ENCODE measurements at regions not wholly inside any gene's neighbourhood (a gene's known extent, or its start where the extent isn't known, plus 50 kb on each side); places are given as distances from the start of the nearest gene placed in this dataset.

DNA sequence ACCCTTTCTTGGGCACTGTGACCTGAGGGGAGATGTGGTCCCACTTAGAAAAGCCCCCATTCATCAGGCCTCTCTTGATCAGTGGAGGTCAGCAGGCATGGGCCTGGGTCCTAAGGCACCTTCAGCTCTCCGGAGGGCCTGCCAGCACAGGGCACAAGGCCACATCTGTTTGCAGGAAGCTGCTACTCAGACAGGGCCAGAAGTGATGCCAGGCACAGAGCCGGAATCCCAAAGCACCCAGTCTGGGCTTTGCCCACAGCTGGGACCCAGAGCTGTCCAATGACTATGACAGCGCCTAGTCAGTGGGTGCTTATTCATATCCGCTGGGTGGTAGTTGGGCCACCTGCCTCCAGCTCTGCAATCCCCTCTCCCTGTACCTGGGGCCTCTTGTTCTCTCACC is 63.2 kb upstream of the ELN start:
- DNase-seq, result no peak

- no peak for DNase-seq
Measured at GRCh38 chr7:73966062-73966940, 61.7 kb upstream of the ELN start.

DNA sequence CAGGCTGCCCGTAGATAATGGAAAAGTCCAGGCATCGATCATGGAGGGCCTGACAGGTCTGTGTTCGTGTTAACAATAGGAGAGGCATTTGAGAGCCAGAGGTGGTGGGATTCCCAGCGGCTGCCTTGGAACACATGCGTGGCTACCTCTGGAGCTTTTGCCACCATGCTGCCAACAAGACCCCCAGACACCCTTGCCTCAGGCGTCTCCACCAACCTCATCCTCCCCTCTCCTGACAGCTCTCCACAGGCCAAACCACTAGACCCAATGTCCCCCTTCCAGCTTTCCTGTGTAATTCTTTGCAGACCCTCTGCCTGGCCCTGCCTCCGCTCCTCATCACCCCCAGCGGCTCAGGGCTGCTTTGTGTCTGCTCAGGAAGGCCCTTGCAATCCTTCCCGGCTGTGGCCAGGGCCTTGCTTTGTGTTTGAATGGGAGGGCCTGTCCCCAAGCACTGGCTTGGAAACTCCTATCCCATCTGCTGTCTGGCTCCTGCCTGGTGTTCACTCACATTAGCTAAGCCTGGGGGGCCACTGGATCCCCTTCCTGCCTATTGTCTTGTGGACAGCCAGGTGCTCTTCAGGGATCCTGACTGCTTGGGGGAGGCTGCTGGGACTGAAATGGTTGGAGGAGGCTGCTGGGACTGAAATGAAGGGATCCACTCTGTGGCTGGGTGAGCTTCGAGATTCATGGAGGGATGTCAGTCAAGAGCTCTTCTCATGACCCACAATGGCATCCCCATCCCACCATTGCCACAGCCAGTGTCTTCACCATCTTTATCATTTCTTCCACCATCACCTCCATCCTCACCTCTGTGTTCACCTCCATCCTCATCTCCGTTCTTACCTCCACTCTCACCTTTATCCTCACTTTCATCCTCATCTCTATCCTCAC is 60.8 kb upstream of the ELN start:
- no peak for DNase-seq

- no peak for DNase-seq
Measured at GRCh38 chr7:73967832-73968290, 60.1 kb upstream of the ELN start.

- DNase-seq, result no peak
Measured at GRCh38 chr7:73968487-73968886, 59.5 kb upstream of the ELN start.

DNA sequence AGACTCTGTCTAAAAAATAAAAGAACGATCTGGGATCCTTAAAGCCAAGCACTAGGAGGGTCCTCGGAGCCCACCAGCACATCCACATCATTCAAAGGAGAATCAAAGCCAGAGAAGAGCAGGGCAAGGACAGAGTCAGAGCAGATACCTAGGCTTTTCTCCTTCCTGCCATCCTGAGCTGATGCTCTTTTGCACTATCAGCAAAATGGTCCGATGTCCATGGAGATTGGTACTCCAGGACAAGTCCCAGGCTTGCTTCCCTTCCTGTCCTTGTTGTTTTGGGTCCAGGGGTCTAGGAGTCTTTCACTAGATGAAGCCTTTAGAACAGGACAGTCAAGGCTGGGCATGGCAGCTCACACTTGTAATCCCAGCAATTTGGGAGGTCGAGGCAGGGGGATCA is 58.0 kb upstream of the ELN start:
- DNase-seq, result no peak

DNA sequence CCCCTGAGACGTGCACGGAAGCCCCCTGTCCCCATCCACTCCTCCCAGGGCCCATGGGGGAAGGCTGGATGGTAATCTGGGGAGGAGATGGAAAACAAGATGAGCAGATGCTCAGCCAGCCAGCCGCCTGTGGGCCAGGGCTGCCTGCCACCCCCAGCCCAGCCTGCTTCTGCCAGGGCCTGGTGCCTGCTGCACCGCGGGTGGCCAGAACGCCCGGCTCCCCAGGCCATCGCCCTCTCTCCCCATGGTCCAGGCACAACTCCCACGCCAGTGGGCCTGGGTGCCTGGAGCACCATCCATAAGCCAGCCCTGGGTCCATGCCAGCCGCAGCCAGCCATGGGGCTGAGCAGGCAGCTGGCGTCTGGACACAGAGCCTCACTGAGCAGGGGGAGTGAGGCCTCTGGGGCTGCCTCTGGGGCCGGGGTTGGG is 57.2 kb upstream of the ELN start:
- no peak for DNase-seq

DNA sequence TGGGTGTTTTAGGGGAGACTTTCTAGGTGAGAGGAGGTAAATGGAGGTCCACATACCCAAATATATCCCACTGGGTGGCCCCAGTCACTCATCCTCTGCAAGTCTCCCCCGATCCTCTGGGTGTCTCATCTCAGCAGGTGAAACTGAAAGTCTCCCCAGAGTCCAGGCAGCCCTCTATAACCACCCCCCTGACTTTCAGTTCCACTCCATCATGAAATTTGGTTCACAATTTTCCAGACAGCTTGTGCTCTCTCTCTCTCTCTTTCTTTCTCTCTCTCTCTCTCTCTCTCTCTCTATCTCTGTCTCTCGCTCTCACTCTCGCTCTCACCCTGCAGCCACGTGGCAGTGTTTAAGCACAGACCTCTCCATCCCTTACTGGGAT is 56.7 kb upstream of the ELN start:
- no peak for DNase-seq

GRCh38 chr7:73971704-73972341 is 56.1 kb upstream of the ELN start:
- DNase-seq, result no peak

- no peak for DNase-seq
Measured at GRCh38 chr7:73972614-73973013, 55.4 kb upstream of the ELN start.

DNA sequence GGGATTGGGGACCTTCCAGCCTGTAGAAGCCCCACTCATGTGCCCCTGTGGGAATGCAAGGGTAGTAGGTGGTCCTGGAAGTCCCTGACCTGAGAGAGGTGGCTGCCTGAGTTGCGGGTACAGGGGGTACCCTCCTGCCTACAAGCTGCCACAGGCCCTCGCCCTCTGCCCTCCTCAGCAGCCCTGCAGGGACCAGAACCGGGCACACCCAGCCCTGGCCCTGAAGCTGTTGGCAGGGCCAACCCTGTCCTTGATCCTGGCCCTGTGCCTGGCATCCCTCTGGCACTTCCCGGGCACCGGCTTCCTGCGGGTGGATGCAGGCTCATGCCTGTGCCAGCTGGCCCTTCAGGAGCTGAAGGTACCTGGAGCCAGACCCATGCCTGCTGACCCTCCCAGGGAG is 54.9 kb upstream of the ELN start:
- no peak for DNase-seq

DNA sequence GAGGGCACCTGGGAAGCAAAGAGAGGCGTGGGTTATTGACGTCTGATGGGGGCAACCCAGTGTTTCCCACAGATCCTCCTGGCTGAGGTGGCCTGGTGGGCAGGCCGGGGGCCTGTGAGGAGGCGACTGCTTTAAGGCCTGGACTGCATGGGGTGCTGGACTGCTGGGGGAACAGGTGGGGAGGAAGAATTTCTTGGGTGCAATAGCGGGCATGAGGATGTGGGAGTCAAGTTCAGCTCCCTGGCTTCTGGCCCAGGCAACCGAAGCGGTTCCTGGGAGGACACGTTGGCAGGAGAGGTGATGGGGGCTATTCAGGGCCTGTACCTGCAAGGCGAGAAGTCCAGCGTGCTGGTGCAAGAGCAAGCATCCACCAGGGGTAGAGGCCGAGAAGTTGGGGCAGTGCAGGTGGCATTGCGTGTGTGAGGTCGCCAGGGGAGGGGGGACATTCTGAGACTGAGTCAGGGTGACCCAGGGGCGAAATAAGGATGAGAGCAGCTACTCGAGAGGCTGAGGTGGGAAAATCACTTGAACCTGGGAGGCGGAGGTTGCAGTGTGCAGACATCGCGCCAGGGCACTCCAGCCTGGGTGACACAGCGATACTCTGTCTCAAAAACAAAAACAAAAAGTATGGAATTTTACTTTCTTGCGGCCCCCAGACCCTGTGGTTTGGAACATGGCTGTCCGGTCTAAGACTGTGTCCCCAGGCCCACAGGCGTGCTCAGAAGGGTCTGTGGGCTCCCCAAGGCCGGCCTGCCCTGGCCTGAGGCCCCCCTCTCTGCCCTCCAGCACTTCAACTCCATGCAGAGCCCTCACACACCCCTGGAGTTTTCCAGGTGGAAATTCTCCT is 53.6 kb upstream of the ELN start:
- DNase-seq, result no peak

DNA sequence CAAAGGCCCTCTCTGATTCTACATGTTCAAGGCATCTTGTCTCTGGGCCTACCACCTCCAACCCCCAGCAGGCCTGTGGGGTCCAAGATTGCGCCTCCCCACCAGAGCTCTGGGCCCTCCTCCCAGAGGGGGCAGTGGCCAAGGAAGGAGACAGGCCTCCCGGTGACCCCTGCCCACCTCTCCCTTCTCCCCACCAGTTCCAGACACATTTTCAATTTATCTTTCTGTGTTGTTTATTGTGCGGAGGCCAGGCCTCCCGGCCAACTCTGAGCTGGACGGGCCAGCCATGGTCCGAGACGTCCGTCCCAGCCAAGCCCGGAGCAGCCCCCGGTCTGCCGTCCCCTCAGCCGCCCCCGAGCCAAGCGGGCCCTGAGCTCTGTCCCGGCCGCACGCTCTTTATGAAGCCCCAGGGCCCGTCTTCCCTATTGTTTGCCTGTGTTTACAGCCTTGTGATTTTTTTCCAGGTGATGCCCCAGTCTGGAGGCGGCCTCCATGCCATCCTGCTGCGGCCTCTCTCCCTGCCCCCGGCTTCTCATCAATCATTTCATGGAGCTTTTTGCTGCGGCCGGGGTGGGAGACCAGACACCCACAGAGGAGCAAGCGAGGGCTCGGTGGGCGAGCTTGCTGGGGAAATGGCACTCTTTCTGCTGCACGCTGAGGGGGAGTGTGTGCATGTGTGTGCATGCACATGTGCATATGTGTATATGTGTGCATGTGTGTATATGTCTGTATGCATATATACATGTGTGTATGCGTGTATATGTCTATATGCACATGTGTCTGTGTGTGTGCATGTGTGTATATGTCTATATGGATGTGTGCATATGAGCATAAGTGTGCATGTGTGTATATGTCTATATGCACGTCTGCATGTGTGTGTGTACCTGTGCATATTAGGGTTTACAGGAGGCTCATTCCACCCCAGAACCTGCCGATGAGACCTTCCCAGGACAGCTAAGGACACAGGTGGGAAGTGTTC is 52.7 kb upstream of the ELN start:
- no peak for DNase-seq

DNA sequence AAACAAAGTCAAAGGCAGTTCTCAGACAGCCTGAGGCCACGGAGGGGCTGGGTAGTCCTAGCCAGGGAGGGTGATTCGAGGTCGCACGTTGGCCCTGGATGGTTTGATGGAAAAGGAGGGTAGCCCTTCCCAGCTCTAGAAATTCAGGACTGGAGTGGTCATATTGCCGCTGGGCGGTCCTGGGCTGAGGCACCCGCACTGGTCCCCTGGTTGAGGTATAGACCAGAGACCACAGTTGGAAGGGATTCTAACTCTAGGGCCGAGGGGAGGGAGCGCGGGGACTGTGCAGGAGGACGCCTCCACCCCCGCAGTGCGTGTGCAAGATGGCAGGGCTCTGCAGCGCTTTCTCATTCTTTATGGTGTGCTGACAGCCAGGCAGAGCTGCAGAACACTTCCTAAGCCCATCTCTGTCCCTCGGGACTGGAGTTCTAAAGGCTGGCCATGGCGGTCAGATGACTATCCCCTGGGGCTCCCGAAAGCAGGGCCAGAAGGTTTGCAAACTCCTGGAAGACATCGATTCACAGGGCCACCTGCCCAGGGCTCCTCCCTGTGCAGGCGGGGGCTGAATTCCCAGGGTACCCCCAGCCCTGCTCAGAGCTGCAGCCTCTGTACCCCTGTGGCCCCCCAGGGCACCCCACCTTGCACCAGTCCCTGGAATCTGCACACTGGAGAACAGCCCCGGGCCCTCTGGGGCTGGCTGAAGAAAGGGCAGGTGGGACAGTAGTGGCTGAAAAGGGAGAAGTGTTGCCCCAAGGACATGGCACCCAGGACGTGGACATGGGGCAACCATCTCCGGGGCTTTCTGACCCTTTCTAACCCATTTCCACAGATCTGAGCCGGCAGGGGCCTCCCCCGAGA is 51.0 kb upstream of the ELN start:
- DNase-seq, result no peak

DNA sequence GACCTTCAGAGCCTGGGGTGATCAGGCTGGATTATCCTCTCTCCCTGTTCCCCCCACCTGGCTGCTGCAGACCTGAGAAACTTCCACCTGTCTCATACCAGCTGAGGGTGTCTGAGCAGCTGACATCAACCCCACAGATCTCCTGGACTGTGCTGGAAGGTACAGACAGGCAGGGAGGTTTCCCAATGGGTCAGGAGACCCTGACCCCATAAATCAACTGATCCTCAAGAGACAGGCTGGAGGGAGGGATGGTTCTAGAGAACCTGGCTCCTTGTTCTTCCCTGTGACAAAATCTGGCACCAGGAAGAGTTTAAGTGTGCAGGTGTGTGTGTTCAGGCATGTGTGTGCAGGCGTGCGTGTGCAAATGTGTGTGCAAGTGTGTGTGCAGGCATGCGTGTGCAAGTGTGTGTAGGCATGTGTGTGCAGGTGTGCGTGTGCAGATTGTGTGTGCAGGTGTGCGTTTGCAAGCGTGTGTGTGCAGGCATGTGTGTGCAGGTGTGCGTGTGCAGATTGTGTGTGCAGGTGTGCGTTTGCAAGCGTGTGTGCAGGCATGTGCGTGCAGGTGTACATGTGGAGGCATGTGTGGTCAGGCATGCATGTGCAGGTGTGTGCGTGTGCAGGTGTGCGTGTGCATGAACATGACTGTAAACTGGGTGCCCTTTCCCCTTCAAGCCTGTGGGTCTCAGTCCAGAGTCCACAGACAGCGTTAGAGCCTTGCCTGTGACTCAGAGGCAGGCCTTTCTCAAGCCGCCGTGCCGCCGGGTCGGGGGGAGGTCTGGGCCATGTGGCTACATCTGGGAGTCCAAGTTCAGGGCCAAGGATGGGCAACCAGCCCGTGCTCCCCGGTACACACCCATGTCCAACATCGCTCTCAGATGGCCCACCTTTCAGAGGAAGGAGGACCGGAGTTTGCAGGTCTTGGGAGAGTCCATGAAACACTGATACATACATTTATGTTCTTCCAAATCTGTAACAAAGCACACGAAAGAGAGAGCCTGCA is 50.1 kb upstream of the ELN start:
- no peak for DNase-seq

Measured in dermis blood vessel endothelial cell (primary cell).